Ovary (tissue), 3 donors: ENCODE measurements at regions not wholly inside any gene's neighbourhood (a gene's known extent, or its start where the extent isn't known, plus 50 kb on each side); places are given as distances from the start of the nearest gene placed in this dataset.

Experiments
- CTCF ChIP-seq, 3 donors: fragments of 450-650 bp in 2 of 3; fragments of 200-600 bp in 1 of 3; IDR thresholded peaks; one replicate each; pipeline versions ENCODE4 v1.5.1 to v1.8.0; 2016 to 2022; ENCODE audit warnings: antibody characterized with exemption in 3 of 3, mild to moderate bottlenecking in 1 of 3
- EP300 ChIP-seq: sonication (generic); formaldehyde crosslinking; IDR thresholded peaks from one replicate; pipeline ENCODE4 v1.6.1; 2017; ENCODE audit warnings: antibody characterized with exemption
- donor health status: DM: no; HTN: no; CAD: no.

DNA sequence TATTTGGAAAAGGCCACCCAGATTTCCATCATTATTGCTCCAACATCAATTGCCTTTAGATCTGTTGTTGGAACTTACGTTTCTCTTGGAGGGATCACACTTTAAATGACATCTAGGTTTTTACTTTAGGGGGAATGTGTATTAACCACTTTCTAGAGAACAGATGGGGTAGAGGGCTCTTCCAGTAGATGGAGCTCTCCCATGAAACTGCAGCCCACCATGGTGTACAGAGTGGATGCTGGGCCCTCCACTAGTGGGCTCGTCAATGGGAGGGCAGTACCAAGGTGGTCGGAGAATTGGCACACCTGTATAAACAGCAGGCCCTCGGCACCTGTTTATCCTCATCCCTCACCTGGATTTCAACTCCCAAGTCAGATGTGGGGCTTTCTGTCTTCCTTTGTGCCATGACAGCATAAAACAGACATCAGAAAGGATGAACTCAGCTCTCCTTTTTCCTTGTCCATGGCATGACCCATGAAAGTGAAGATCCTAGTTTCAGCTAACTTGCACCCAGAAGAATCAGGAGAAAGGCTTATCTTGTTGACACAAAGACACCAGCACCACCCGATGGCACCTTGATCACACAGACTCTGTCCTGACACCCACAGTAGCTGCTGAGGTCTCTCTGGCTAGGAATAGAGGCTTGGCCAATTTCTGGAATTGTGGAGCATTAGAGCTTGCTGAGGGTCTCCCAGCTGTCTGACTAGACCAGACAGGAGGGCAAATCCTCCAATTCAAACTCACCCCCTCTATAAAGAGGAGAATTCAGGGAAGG lies 150.5 kb downstream of the CYP26A1 start:
- no peak for TF ChIP-seq CTCF (IDR thresholded peaks at IDR 0.05)
- TF ChIP-seq EP300 = no peak
